ENCODE measurements at regions not wholly inside any gene's neighbourhood (a gene's known extent, or its start where the extent isn't known, plus 50 kb on each side); places are given as distances from the start of the nearest gene placed in this dataset.

GRCh38 chr1:95323123-95323522, 89.1 kb downstream of the RWDD3 start:
- Histone ChIP-seq H3K4me2 (no peak overlapping the region), H3K4me1 (peaks cover 14% of the 10 kb centered on the region), H3K9me3 (no peaks in the 10 kb centered on the region), H4K20me1 (no peaks in the 10 kb centered on the region), H3K9ac (no peak overlapping the region), H3K27me3 (no peaks in the 10 kb centered on the region), H3K36me3 (no peaks in the 10 kb centered on the region), H3K4me3 (no peak overlapping the region), H3K27ac (no peak overlapping the region)
- TF ChIP-seq Cebpa-rat (IDR thresholded peaks at IDR 0.05) = no peak

DNA sequence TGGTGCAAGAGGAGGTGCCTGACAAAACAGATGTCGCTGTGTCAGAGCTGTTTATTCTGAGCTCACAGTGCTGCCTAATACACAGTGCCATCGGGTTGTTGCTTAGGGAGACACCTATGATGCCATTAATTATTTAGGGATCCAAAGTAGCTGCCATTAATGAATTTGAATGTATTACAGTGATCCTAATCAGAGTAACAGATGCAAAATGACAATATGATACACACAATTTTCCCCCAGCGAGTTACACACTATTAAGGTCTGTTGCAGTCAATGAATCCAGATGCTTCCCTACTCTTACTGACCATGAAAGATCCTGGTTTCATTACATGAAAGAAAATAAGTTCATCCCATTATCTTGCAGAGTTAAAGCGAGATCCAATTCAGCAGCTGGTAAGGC, 91.3 kb downstream of the RWDD3 start:
- Histone ChIP-seq H3K9ac (no peak overlapping the region), H4K20me1 (no peaks in the 10 kb centered on the region), H3K4me3 (no peak overlapping the region), H3K9me3 (no peaks in the 10 kb centered on the region), H3K4me1 (peaks cover 14% of the 10 kb centered on the region), H3K4me2 (peak overlapping the region; percentile 48), H3K27me3 (no peaks in the 10 kb centered on the region), H3K36me3 (no peaks in the 10 kb centered on the region), H3K27ac (no peak overlapping the region)
- no peak for TF ChIP-seq Cebpa-rat (IDR thresholded peaks at IDR 0.05)

GRCh38 chr1:95326023-95326422, 92.0 kb downstream of the RWDD3 start:
- Histone ChIP-seq H3K27me3 (no peaks in the 10 kb centered on the region), H3K36me3 (no peaks in the 10 kb centered on the region), H4K20me1 (no peaks in the 10 kb centered on the region), H3K4me2 (peak overlapping the region; percentile 48), H3K27ac (no peak overlapping the region), H3K9me3 (no peaks in the 10 kb centered on the region), H3K4me3 (no peak overlapping the region), H3K9ac (no peak overlapping the region), H3K4me1 (peaks cover 14% of the 10 kb centered on the region)
- no peak for TF ChIP-seq Cebpa-rat (IDR thresholded peaks at IDR 0.05)

GRCh38 chr1:95332754-95333153, 98.7 kb downstream of the RWDD3 start:
- Histone ChIP-seq H3K27ac (no peak overlapping the region), H3K27me3 (no peaks in the 10 kb centered on the region), H3K4me3 (no peak overlapping the region), H3K4me1 (no peaks in the 10 kb centered on the region), H4K20me1 (no peaks in the 10 kb centered on the region), H3K9ac (no peak overlapping the region), H3K36me3 (no peaks in the 10 kb centered on the region), H3K9me3 (no peaks in the 10 kb centered on the region), H3K4me2 (no peak overlapping the region)
- TF ChIP-seq Cebpa-rat (IDR thresholded peaks at IDR 0.05) = no peak

DNA sequence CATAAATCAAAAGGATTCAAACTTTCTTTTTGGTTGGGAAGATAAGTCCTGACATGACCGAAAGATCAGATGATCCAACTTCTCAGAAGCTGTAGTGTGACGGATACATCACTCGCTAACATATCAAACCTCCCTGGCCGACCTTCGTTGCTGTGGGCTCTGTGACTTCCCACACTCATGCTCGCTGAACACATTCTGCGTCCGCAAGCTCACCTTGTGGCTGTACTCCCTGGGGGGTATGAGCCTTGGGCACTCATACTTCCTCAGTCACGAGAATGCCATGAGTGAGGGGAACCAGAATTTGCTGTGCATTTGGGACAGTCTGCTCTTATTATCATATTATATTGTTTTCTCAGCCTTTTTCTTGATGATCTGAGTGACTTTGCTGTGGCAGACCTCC, 105.4 kb downstream of the RWDD3 start:
- TF ChIP-seq Cebpa-rat (IDR thresholded peaks at IDR 0.05) = no peak
- H3K27me3 ChIP-seq = no peaks in the 10 kb centered on the region
- H4K20me1 ChIP-seq = no peaks in the 10 kb centered on the region
- no peak overlapping the region for H3K9ac ChIP-seq
- H3K4me2 ChIP-seq = no peak overlapping the region
- H3K36me3 ChIP-seq = no peaks in the 10 kb centered on the region
- no peak overlapping the region for H3K4me3 ChIP-seq
- H3K27ac ChIP-seq = no peak overlapping the region
- no peaks in the 10 kb centered on the region for H3K4me1 ChIP-seq
- H3K9me3 ChIP-seq = no peaks in the 10 kb centered on the region

DNA sequence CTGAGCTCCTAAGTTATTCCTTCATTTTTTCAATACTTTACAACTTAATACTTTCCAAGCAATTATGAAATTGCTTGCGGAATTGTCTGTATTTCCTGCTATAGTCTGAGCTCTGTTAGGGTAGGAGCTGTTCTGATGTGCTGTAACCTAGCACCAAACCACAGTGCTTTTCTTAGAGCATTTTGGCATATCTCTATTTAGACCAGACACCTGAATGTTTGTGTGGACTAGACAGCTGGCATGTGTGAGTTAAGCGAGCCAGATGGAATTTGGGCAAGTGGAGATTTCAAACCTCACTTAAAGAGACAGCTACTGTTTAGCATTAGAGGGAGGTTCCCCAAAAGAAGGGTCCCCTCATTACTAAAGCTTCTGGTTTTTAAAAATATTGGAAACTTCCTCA, 106.1 kb downstream of the RWDD3 start:
- Histone ChIP-seq H3K9me3 (no peaks in the 10 kb centered on the region), H3K4me3 (no peak overlapping the region), H3K9ac (no peak overlapping the region), H3K4me1 (no peaks in the 10 kb centered on the region), H3K4me2 (no peak overlapping the region), H3K36me3 (no peaks in the 10 kb centered on the region), H3K27ac (no peak overlapping the region), H4K20me1 (no peaks in the 10 kb centered on the region), H3K27me3 (no peaks in the 10 kb centered on the region)
- no peak for TF ChIP-seq Cebpa-rat (IDR thresholded peaks at IDR 0.05)

GRCh38 chr1:95352767-95353166, 118.8 kb downstream of the RWDD3 start:
- H3K36me3 ChIP-seq = no peaks in the 10 kb centered on the region
- no peak overlapping the region for H3K4me3 ChIP-seq
- TF ChIP-seq Cebpa-rat (IDR thresholded peaks at IDR 0.05) = no peak
- H3K27me3 ChIP-seq = no peaks in the 10 kb centered on the region
- no peaks in the 10 kb centered on the region for H3K4me1 ChIP-seq
- no peak overlapping the region for H3K27ac ChIP-seq
- H3K4me2 ChIP-seq = no peak overlapping the region
- no peak overlapping the region for H3K9ac ChIP-seq
- no peaks in the 10 kb centered on the region for H4K20me1 ChIP-seq
- H3K9me3 ChIP-seq = no peaks in the 10 kb centered on the region

DNA sequence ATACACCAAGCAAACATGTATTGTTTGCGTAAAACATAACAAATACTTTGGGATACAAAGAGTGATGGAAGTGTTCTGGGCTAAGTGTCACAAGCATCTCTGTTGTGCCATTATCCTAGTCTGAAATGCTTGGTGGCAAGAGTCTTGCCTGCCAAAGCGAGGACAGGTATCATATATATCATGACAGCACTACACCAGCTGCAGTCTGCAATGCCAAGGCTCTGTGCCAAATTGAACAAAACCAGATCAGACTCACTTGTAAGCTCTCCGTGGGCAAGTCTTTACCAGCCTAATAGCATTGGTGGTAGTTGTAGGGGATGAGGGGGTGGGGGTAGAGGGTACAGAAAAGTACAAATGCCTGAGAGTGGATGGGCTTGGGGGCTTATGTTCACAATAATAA, 119.2 kb downstream of the RWDD3 start:
- H3K4me1 ChIP-seq = no peaks in the 10 kb centered on the region

GRCh38 chr1:95364546-95364945, 130.5 kb downstream of the RWDD3 start:
- no peak for TF ChIP-seq Cebpa-rat (IDR thresholded peaks at IDR 0.05)
- Histone ChIP-seq H3K36me3 (no peaks in the 10 kb centered on the region), H4K20me1 (no peaks in the 10 kb centered on the region), H3K27me3 (no peaks in the 10 kb centered on the region), H3K4me1 (no peaks in the 10 kb centered on the region), H3K27ac (no peak overlapping the region), H3K9ac (no peak overlapping the region), H3K4me2 (no peak overlapping the region), H3K9me3 (no peaks in the 10 kb centered on the region), H3K4me3 (no peak overlapping the region)

More for the DNA sequence above, 119.2 kb downstream of the RWDD3 start:
- H3K4me2 ChIP-seq = no peak overlapping the region
- H3K27ac ChIP-seq = no peak overlapping the region
- no peaks in the 10 kb centered on the region for H3K27me3 ChIP-seq
- H3K9me3 ChIP-seq = no peaks in the 10 kb centered on the region
- H3K4me3 ChIP-seq = no peak overlapping the region
- no peaks in the 10 kb centered on the region for H3K36me3 ChIP-seq
- H3K9ac ChIP-seq = no peak overlapping the region
- no peak for TF ChIP-seq Cebpa-rat (IDR thresholded peaks at IDR 0.05)
- H4K20me1 ChIP-seq = no peaks in the 10 kb centered on the region

DNA sequence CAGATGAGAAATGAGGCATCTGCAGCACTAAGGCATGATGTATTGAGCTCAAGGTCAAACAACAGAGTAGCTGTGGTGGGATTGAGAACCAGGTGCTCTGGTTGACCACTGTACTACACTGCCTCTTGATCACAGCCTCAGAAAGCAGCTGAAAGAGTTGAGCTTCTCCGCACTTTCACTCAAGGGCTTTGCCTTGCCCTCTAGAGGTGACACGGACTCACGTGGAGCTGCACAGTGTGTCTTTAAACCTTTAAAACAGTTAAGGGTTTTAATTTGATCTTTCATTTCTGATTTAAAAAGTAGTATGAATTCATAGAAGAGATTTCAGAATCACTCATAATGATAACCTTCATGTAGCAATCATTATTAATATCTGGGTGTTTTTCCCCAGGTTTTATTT, 132.5 kb downstream of the RWDD3 start:
- Histone ChIP-seq H4K20me1 (no peaks in the 10 kb centered on the region), H3K4me1 (no peaks in the 10 kb centered on the region), H3K9me3 (no peaks in the 10 kb centered on the region), H3K4me2 (no peak overlapping the region), H3K36me3 (no peaks in the 10 kb centered on the region), H3K9ac (no peak overlapping the region), H3K4me3 (no peak overlapping the region), H3K27me3 (no peaks in the 10 kb centered on the region), H3K27ac (no peak overlapping the region)
- TF ChIP-seq Cebpa-rat (IDR thresholded peaks at IDR 0.05) = no peak

DNA sequence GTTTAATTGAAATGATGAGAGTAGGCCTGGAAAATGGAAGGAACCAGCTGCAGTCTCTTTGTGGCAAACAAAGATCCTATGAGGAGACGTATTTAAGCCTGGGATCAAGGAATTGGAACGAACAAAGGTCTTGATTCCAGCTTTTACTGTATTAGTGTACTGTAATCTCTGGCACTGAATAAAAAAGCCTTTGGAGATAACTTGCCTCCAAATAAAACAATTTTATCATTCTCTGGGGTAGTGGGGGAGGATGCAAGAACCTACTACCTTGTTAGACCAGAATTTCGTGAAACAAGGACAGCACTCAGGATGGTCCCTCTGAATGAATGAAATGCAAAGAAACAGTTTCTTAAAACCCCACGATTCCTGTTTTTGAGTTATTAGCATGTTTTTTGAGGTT, 134.2 kb downstream of the RWDD3 start:
- no peak overlapping the region for H3K4me2 ChIP-seq
- no peaks in the 10 kb centered on the region for H3K4me1 ChIP-seq
- no peak for TF ChIP-seq Cebpa-rat (IDR thresholded peaks at IDR 0.05)
- H4K20me1 ChIP-seq = no peaks in the 10 kb centered on the region
- no peak overlapping the region for H3K9ac ChIP-seq
- no peaks in the 10 kb centered on the region for H3K36me3 ChIP-seq
- H3K4me3 ChIP-seq = no peak overlapping the region
- H3K9me3 ChIP-seq = no peaks in the 10 kb centered on the region
- no peak overlapping the region for H3K27ac ChIP-seq
- no peaks in the 10 kb centered on the region for H3K27me3 ChIP-seq
